PC-3 (cell line): ENCODE measurements at regions not wholly inside any gene's neighbourhood (a gene's known extent, or its start where the extent isn't known, plus 50 kb on each side); places are given as distances from the start of the nearest gene placed in this dataset.

Source experiments
- EZH2 ChIP-seq: fragments of 300-600 bp; sonication (generic); IDR thresholded peaks from one replicate; pipeline ENCODE4 v1.6.1; 2017; ENCODE audit warnings: antibody characterized with exemption, mild to moderate bottlenecking, low read length; ENCODE audit not compliant: unreplicated experiment
- TF ChIP-seq, protein P1 (sequence below): fragments of 300-600 bp; sonication (generic); conservative IDR thresholded peaks from 2 replicates; pipeline ENCODE4 v1.5.1; 2017; ENCODE audit warnings: antibody characterized with exemption, low read depth, mild to moderate bottlenecking, low read length

DNA sequence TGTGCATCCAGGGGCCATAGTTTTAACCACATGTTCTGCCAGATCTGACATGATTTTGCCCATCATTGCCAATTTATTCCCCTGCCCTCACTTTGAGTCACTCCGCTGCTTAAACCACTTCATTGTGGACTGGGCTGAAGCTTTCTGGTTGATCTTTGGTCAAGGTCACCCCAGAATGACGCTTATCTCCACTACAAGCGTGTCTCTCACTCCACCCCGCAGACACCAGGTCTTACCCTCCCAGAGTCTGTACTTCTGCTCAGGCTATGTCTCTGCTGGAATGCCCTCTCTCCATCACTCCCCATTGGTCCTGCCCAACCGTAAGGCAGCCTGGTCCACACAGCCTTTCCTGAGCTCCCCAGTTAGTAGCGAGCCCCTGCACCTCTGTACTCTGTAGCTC lies 170.5 kb upstream of the SYT13 start:
- TF ChIP-seq, protein P1, sequence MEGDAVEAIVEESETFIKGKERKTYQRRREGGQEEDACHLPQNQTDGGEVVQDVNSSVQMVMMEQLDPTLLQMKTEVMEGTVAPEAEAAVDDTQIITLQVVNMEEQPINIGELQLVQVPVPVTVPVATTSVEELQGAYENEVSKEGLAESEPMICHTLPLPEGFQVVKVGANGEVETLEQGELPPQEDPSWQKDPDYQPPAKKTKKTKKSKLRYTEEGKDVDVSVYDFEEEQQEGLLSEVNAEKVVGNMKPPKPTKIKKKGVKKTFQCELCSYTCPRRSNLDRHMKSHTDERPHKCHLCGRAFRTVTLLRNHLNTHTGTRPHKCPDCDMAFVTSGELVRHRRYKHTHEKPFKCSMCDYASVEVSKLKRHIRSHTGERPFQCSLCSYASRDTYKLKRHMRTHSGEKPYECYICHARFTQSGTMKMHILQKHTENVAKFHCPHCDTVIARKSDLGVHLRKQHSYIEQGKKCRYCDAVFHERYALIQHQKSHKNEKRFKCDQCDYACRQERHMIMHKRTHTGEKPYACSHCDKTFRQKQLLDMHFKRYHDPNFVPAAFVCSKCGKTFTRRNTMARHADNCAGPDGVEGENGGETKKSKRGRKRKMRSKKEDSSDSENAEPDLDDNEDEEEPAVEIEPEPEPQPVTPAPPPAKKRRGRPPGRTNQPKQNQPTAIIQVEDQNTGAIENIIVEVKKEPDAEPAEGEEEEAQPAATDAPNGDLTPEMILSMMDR = no peak
- TF ChIP-seq EZH2 = no peak
